AG10803 (cell line): ENCODE measurements at regions not wholly inside any gene's neighbourhood (a gene's known extent, or its start where the extent isn't known, plus 50 kb on each side); places are given as distances from the start of the nearest gene placed in this dataset.
"Not testable (repeated sequence)": the region's sequence is repeated elsewhere in the genome, so short reads cannot be mapped to it uniquely, and the experiment has no call there.

Experiments used
- DNase-seq: peaks from one replicate; pipeline ENCODE4 v3.0.0; 2010; ENCODE audit warnings: low read depth
- H3K4me3 ChIP-seq: 2 replicates; pipeline ENCODE4 v1.5.1; 2011; ENCODE audit warnings: mild to moderate bottlenecking, low read length, control low read depth
- CTCF ChIP-seq: conservative IDR thresholded peaks from 2 replicates; pipeline ENCODE4 v1.5.1; 2011; ENCODE audit warnings: mild to moderate bottlenecking, low read length, control low read depth, inconsistent platforms

DNA sequence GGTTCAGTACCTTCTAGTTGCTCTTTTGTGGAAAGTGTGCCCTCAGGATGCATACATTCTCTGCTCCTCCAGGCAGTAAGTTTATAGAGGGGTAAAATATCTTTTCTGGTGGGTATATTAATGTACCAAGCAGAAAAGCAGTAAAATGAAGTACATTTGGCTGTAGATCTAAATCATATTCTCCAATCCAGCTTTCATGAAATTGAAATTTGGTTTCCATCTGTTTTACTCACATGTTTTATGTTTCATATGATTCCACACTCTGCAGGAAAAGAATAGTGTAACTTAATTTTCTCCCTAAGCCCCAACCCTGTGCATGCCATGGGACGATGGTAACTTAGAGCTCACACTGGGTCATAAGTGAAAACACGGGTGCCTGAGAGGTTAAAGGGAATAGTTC lies 172.3 kb downstream of the AKAIN1 start:
- no peak overlapping the region for H3K4me3 ChIP-seq
- TF ChIP-seq CTCF: no peak
- DNase-seq: no peak

DNA sequence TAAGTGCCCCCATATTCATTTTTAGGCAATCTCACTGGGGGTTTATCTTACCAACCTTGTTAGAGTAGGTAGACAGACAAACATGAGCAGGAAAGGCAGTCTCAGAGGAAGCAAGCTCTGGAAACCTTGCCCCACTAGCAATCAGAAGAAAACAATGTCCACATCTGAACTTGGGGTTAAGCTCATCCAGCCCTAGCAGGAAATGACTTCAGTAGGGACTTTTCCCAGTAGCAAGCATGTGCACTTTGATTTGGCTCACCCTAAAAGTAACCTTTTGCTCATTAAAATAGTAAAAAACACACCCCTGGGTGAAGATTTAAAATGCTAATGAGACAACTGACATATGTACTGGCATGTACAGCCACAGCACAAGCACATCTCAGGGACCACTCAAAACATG lies 175.5 kb downstream of the AKAIN1 start:
- H3K4me3 ChIP-seq: no peak overlapping the region
- TF ChIP-seq CTCF: no peak
- no peak for DNase-seq

GRCh38 chr18:5015213-5015612 lies 181.8 kb downstream of the AKAIN1 start:
- no peak for DNase-seq
- no peak overlapping the region for H3K4me3 ChIP-seq
- no peak for TF ChIP-seq CTCF

GRCh38 chr18:5004031-5004820 lies 192.8 kb downstream of the AKAIN1 start:
- H3K4me3 ChIP-seq, DNase-seq: not testable (repeated sequence)

- no peak for TF ChIP-seq CTCF
- no peak overlapping the region for H3K4me3 ChIP-seq
Measured at GRCh38 chr18:4994710-4995109, 202.3 kb downstream of the AKAIN1 start.

GRCh38 chr18:4987452-4988405 lies 209.3 kb downstream of the AKAIN1 start:
- no peak for DNase-seq
- H3K4me3 ChIP-seq: no peak overlapping the region
- TF ChIP-seq CTCF: no peak

More at GRCh38 chr18:4994710-4995109, 202.3 kb downstream of the AKAIN1 start:
- no peak for DNase-seq

DNA sequence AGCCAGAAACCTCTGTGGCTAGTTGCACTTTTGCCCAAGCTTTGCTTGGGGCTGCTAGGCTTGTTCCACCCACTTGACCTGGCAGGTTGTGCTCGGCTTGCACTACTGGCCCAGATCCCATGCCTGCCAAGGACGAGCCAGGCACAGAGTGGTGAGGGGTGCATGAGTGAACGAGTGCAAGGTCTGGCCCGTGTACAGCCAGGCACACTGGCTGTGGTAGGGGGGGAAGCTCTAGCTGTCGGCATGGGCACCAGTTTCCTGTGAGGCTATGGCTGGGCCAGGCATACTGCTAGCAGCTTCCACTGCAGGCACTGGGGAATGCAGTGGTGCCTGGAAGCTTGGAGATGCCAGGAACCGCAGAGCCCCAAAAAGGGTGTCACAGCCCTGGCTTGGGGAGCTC lies 210.4 kb downstream of the AKAIN1 start:
- no peak for TF ChIP-seq CTCF
- DNase-seq: no peak
- H3K4me3 ChIP-seq: no peak overlapping the region
